Endothelial cell of umbilical vein (primary cell): ENCODE measurements at regions not wholly inside any gene's neighbourhood (a gene's known extent, or its start where the extent isn't known, plus 50 kb on each side); places are given as distances from the start of the nearest gene placed in this dataset.

ENCODE experiments used
- BruUV-seq: library from RNA; stranded (reverse); fragments of 400-500 nt; replicated peaks from 2 replicates; lab custom pipeline; 2021; lab: Mats Ljungman, UMichigan
- CTCF ChIA-PET: fragments of 300-600, 350-600 bp; sonication (Branson Sonifier 250); formaldehyde crosslinking; loops from one replicate; lab custom pipeline; 2021; ENCODE audit warnings: antibody characterized with exemption, inconsistent platforms; lab: Charles Lee
- POLR2A ChIA-PET: fragments of 300-600, 350-600 bp; sonication (Branson Sonifier 250); formaldehyde crosslinking; loops from one replicate; lab custom pipeline; 2021; ENCODE audit warnings: antibody characterized with exemption, inconsistent platforms; lab: Charles Lee
- DNase-seq: peaks from one replicate; pipeline ENCODE4 v3.0.0-alpha.2; 2011; ENCODE audit warnings: low read depth, low spot score
- FAIRE-seq: peaks from 2 replicates; lab custom pipeline; 2011; peaks lifted over from hg19 to GRCh38; lab: Jason Lieb, UNC
- H2AFZ ChIP-seq: 2 replicates; pipeline ENCODE4 v1.6.0; 2012; ENCODE audit warnings: low read depth, low read length, control low read depth, inconsistent platforms
- H3K27ac ChIP-seq: 2 replicates; pipeline ENCODE4 v1.5.1; 2011; ENCODE audit warnings: low read depth, mild to moderate bottlenecking, control low read depth, low read length, moderate library complexity; ENCODE audit not compliant: insufficient read depth
- H3K27me3 ChIP-seq, 2 experiments: 2 replicates each; pipeline versions ENCODE4 v1.6.0 to v1.6.1; 2011; ENCODE audit warnings: low read length in 2 of 2, mixed read lengths in 1 of 2; ENCODE audit not compliant: control insufficient read depth in 2 of 2, insufficient read depth in 2 of 2
- H3K36me3 ChIP-seq, 2 experiments: 2 replicates in 1 of 2; 3 replicates in 1 of 2; pipeline ENCODE4 v1.5.1; 2011; ENCODE audit warnings: low read length in 2 of 2, mild to moderate bottlenecking in 1 of 2, moderate library complexity in 1 of 2; ENCODE audit not compliant: control insufficient read depth in 2 of 2, insufficient read depth in 2 of 2; ENCODE audit errors: extremely low read depth in 1 of 2
- H3K4me1 ChIP-seq: 3 replicates; pipeline ENCODE4 v1.5.1; 2011; ENCODE audit warnings: mild to moderate bottlenecking, low read length; ENCODE audit not compliant: control insufficient read depth, insufficient read depth; ENCODE audit errors: extremely low read depth
- H3K4me2 ChIP-seq: 2 replicates; pipeline ENCODE4 v1.6.1; 2011; ENCODE audit warnings: low read length, control low read depth, mixed read lengths; ENCODE audit not compliant: insufficient read depth
- H3K4me3 ChIP-seq, 3 experiments: fragments of 200-600 bp in 1 of 3; sonication (generic), shearing (Covaris generic) in 1 of 3; replicated peaks in 1 of 3; 2 replicates each; pipeline ENCODE4 v1.5.1; 2011 to 2016; ENCODE audit warnings: control low read depth in 3 of 3, low read length in 3 of 3, mild to moderate bottlenecking in 2 of 3, inconsistent platforms in 1 of 3, low read depth in 1 of 3, moderate library complexity in 1 of 3; ENCODE audit not compliant: insufficient read depth in 1 of 3
- H3K79me2 ChIP-seq: 2 replicates; pipeline ENCODE4 v1.6.0; 2012; ENCODE audit warnings: low read length, inconsistent platforms; ENCODE audit not compliant: control insufficient read depth, insufficient read depth
- H3K9ac ChIP-seq: replicated peaks from 2 replicates; pipeline ENCODE3; 2011; ENCODE audit warnings: low read length, control low read depth; ENCODE audit not compliant: insufficient read depth; ENCODE audit errors: extremely low read depth
- H3K9me1 ChIP-seq: replicated peaks from 3 replicates; pipeline ENCODE4 v1.6.0; 2011; ENCODE audit warnings: mild to moderate bottlenecking, low read length; ENCODE audit not compliant: control insufficient read depth, insufficient read depth; ENCODE audit errors: extremely low read depth
- H3K9me3 ChIP-seq: replicated peaks from 2 replicates; pipeline ENCODE4 v1.5.1; 2012; ENCODE audit warnings: low read length, inconsistent platforms; ENCODE audit not compliant: control insufficient read depth, insufficient read depth
- H4K20me1 ChIP-seq: replicated peaks from 2 replicates; pipeline ENCODE3; 2011; ENCODE audit warnings: mild to moderate bottlenecking, low read length; ENCODE audit not compliant: control insufficient read depth, insufficient read depth; ENCODE audit errors: extremely low read depth
- EZH2 ChIP-seq: IDR thresholded peaks from 2 replicates; pipeline ENCODE4 v1.6.1; 2012; ENCODE audit warnings: borderline replicate concordance, low read depth, mild to moderate bottlenecking, moderate library complexity, low read length, inconsistent platforms; ENCODE audit not compliant: severe bottlenecking
- FOS ChIP-seq: IDR thresholded peaks from 2 replicates; pipeline ENCODE4 v1.6.1; 2011; ENCODE audit warnings: mild to moderate bottlenecking, low read length, moderate library complexity, borderline replicate concordance; ENCODE audit not compliant: insufficient read depth
- GATA2 ChIP-seq: IDR thresholded peaks from 2 replicates; pipeline ENCODE4 v1.7.0; 2011; ENCODE audit warnings: low read depth, mild to moderate bottlenecking, moderate library complexity, mixed read lengths, low read length; ENCODE audit not compliant: insufficient read length, insufficient read depth
- JUN ChIP-seq: IDR thresholded peaks from 2 replicates; pipeline ENCODE4 v1.6.1; 2011; ENCODE audit warnings: borderline replicate concordance, low read depth; ENCODE audit not compliant: insufficient read length, insufficient read depth
- MYC ChIP-seq: IDR thresholded peaks from one replicate; pipeline ENCODE4 v1.6.1; 2011; ENCODE audit warnings: mild to moderate bottlenecking, low read depth, low read length
- POLR2A ChIP-seq: IDR thresholded peaks from 2 replicates; pipeline ENCODE4 v1.6.1; 2012; ENCODE audit warnings: low read depth, mild to moderate bottlenecking, control low read depth, low read length
- POLR2AphosphoS5 ChIP-seq: IDR thresholded peaks from 2 replicates; pipeline ENCODE4 v1.6.1; 2012; ENCODE audit warnings: low read depth, mild to moderate bottlenecking, control low read depth, low read length, moderate library complexity; ENCODE audit not compliant: insufficient read depth
- dilution Hi-C: fragments of 300-500 bp; cut with MboI; formaldehyde crosslinking; loops from one replicate; pipeline ENCODE4 v1.15.0; 2019; ENCODE audit warnings: low sequenced_read_pairs; ENCODE audit not compliant: extremely low pct_ligation_motif_present
- intact Hi-C: fragments of 100-400 bp; cut with micrococcal nuclease; formaldehyde crosslinking; loops from one replicate; pipeline ENCODE4 v1.10.0; 2022
- TF ChIP-seq, protein P1 (sequence below): IDR thresholded peaks from 2 replicates; pipeline ENCODE4 v1.6.1; 2011; ENCODE audit not compliant: insufficient read depth, insufficient read length
- TF ChIP-seq, protein P2 (sequence below), 2 donors: IDR thresholded peaks; 1 replicate in 1 of 2; 2 replicates in 1 of 2; pipeline ENCODE4 v1.5.1; 2011; ENCODE audit warnings: low read length in 2 of 2, mild to moderate bottlenecking in 2 of 2, moderate library complexity in 2 of 2, control low read depth in 1 of 2, inconsistent platforms in 1 of 2, low read depth in 1 of 2; ENCODE audit not compliant: insufficient read depth in 1 of 2; ENCODE audit errors: extremely low read depth in 1 of 2

DNA sequence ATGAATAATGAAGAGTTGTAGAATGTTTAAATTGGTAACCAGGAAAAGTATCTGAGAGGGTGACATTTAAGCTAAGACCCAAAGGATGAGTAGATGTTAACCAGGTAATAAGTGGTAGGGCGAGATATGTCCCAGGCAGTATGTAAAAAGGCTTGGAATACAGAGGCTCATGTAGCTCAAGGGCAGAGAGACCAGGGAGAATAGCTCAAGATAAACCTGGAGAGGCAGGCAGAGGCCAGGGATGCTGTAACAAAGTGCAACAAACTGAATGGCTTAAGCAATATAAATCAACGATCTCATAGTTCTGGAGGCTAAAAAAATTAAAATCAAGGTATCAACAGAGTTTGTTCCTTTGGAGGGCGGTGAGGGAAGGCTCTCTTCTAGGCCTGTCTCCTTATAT, 660.8 kb downstream of the KLHL13 start:
- dilution Hi-C loops (no loop called here), intact Hi-C loops (no loop called here)
- no peak overlapping the region for H3K27ac ChIP-seq
- DNase-seq (no peak), FAIRE-seq (no peak)
- POLR2A ChIA-PET = no interaction called here
- H4K20me1 ChIP-seq = no peaks in the 10 kb centered on the region
- no peaks in the 10 kb centered on the region for H3K9me1 ChIP-seq
- no peaks in the 10 kb centered on the region for H3K79me2 ChIP-seq
- no peaks in the 10 kb centered on the region for H3K27me3 ChIP-seq
- no peak overlapping the region for H3K4me3 ChIP-seq
- TF ChIP-seq, protein P1, sequence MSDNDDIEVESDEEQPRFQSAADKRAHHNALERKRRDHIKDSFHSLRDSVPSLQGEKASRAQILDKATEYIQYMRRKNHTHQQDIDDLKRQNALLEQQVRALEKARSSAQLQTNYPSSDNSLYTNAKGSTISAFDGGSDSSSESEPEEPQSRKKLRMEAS = no peak
- TF ChIP-seq, protein P2, sequence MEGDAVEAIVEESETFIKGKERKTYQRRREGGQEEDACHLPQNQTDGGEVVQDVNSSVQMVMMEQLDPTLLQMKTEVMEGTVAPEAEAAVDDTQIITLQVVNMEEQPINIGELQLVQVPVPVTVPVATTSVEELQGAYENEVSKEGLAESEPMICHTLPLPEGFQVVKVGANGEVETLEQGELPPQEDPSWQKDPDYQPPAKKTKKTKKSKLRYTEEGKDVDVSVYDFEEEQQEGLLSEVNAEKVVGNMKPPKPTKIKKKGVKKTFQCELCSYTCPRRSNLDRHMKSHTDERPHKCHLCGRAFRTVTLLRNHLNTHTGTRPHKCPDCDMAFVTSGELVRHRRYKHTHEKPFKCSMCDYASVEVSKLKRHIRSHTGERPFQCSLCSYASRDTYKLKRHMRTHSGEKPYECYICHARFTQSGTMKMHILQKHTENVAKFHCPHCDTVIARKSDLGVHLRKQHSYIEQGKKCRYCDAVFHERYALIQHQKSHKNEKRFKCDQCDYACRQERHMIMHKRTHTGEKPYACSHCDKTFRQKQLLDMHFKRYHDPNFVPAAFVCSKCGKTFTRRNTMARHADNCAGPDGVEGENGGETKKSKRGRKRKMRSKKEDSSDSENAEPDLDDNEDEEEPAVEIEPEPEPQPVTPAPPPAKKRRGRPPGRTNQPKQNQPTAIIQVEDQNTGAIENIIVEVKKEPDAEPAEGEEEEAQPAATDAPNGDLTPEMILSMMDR (IDR thresholded peaks at IDR 0.05; ENCODE audit: extremely low read depth in 1 of 2, insufficient read depth in 1 of 2, low read depth in 1 of 2, low read length in 2 of 2) = no peak
- TF ChIP-seq EZH2 (no peak), GATA2 (no peak), POLR2A (no peak), JUN (no peak), FOS (no peak), MYC (no peak), POLR2AphosphoS5 (no peak)
- no peak overlapping the region for H3K4me2 ChIP-seq
- H3K4me1 ChIP-seq = no peaks in the 10 kb centered on the region
- CTCF ChIA-PET = no interaction called here
- BruUV-seq = no TSS peak
- no peak overlapping the region for H3K9ac ChIP-seq
- H2AFZ ChIP-seq = no peak overlapping the region
- no peaks in the 10 kb centered on the region for H3K36me3 ChIP-seq
- H3K9me3 ChIP-seq = no peaks in the 10 kb centered on the region
